HEK293 (cell line): ENCODE measurements at regions not wholly inside any gene's neighbourhood (a gene's known extent, or its start where the extent isn't known, plus 50 kb on each side); places are given as distances from the start of the nearest gene placed in this dataset.

Experiments used
- CTCF ChIA-PET: fragments of 350-600 bp; formaldehyde crosslinking; extraction: SDS; loops from one replicate; lab custom pipeline; 2021; ENCODE audit warnings: antibody characterized with exemption; lab: Yijun Ruan, JAX
- POLR2A ChIA-PET: fragments of 300-600 bp; formaldehyde crosslinking; extraction: SDS; loops from one replicate; lab custom pipeline; 2020; ENCODE audit warnings: antibody characterized with exemption, inconsistent platforms; lab: Yijun Ruan, JAX
- H3K27ac ChIP-seq: fragments of 200-500 bp; sonication (Bioruptor generic); 2 replicates; pipeline ENCODE4 v1.5.1; 2014; ENCODE audit warnings: low read depth, low read length, control low read depth, inconsistent platforms; ENCODE audit errors: extremely low read depth
- H3K36me3 ChIP-seq, 2 experiments: fragments of 200-500 bp in 1 of 2; sonication (Bioruptor generic) in 1 of 2; 1 replicate in 1 of 2; 2 replicates in 1 of 2; pipeline ENCODE4 v1.5.1; 2014 to 2017; ENCODE audit warnings: inconsistent platforms in 2 of 2, low read length in 2 of 2; ENCODE audit not compliant: control insufficient read depth in 2 of 2, insufficient read depth in 1 of 2
- H3K4me1 ChIP-seq: fragments of 200-500 bp; sonication (Bioruptor generic); 2 replicates; pipeline ENCODE4 v1.5.1; 2014; ENCODE audit warnings: mild to moderate bottlenecking, low read length, inconsistent platforms; ENCODE audit not compliant: control insufficient read depth, insufficient read depth
- H3K4me3 ChIP-seq: 2 replicates; pipeline ENCODE4 v1.5.1; 2011; ENCODE audit warnings: low read depth, mild to moderate bottlenecking, control low read depth, low read length, moderate library complexity
- H3K9me3 ChIP-seq: fragments of 200-500 bp; sonication (Bioruptor generic); 2 replicates; pipeline ENCODE4 v1.5.1; 2014; ENCODE audit warnings: low read depth, low read length, inconsistent platforms; ENCODE audit not compliant: control insufficient read depth, insufficient read depth
- GLI2 ChIP-seq: fragments of 450-650 bp; formaldehyde crosslinking; IDR thresholded peaks from 2 replicates; pipeline ENCODE4; 2017; ENCODE audit warnings: missing biosample characterization, missing genetic modification characterization, low read depth, borderline replicate concordance
- GLI4 ChIP-seq: fragments of 450-650 bp; formaldehyde crosslinking; IDR thresholded peaks from 2 replicates; pipeline ENCODE4 v1.5.1; 2016; ENCODE audit warnings: missing biosample characterization, missing genetic modification characterization
- HOXC10 ChIP-seq: sonication (generic); formaldehyde crosslinking; IDR thresholded peaks from 2 replicates; pipeline ENCODE4 v1.8.1; 2023; ENCODE audit warnings: mild to moderate bottlenecking, missing genetic modification reagents
- ZBTB10 ChIP-seq: fragments of 450-650 bp; formaldehyde crosslinking; IDR thresholded peaks from 2 replicates; pipeline ENCODE4 v1.5.1; 2016; ENCODE audit warnings: missing biosample characterization, missing genetic modification characterization
- ZBTB11 ChIP-seq: fragments of 450-650 bp; formaldehyde crosslinking; conservative IDR thresholded peaks from 2 replicates; pipeline ENCODE4 v1.5.1; 2016; ENCODE audit warnings: low read depth, missing biosample characterization, missing genetic modification characterization
- ZBTB21 ChIP-seq: fragments of 450-650 bp; formaldehyde crosslinking; IDR thresholded peaks from 2 replicates; pipeline ENCODE4 v1.5.1; 2017; ENCODE audit warnings: missing biosample characterization, missing genetic modification characterization
- ZBTB26 ChIP-seq: fragments of 450-650 bp; formaldehyde crosslinking; optimal IDR thresholded peaks from 2 replicates; pipeline ENCODE3; 2016; ENCODE audit warnings: missing biosample characterization, mild to moderate bottlenecking, missing genetic modification characterization
- ZBTB7A ChIP-seq: fragments of 450-650 bp; formaldehyde crosslinking; IDR thresholded peaks from 2 replicates; pipeline ENCODE4 v1.5.1; 2016; ENCODE audit warnings: low read depth, missing biosample characterization, missing genetic modification characterization
- ZFP41 ChIP-seq: fragments of 450-650 bp; formaldehyde crosslinking; IDR thresholded peaks from 2 replicates; pipeline ENCODE4 v1.5.1; 2016; ENCODE audit warnings: missing biosample characterization, missing genetic modification characterization, borderline replicate concordance
- ZIC2 ChIP-seq: fragments of 450-650 bp; formaldehyde crosslinking; IDR thresholded peaks from 2 replicates; pipeline ENCODE4 v1.5.1; 2016; ENCODE audit warnings: missing biosample characterization, missing genetic modification characterization
- ZNF24 ChIP-seq: fragments of 450-650 bp; formaldehyde crosslinking; IDR thresholded peaks from 2 replicates; pipeline ENCODE4 v1.5.1; 2016; ENCODE audit warnings: missing biosample characterization, missing genetic modification characterization
- ZNF248 ChIP-seq: fragments of 450-650 bp; formaldehyde crosslinking; IDR thresholded peaks from 2 replicates; pipeline ENCODE4 v1.5.1; 2017; ENCODE audit warnings: missing biosample characterization, missing genetic modification characterization
- ZNF280C ChIP-seq: fragments of 450-650 bp; formaldehyde crosslinking; IDR thresholded peaks from 2 replicates; pipeline ENCODE4 v1.5.1; 2016; ENCODE audit warnings: missing biosample characterization, missing genetic modification characterization
- ZNF366 ChIP-seq: fragments of 450-650 bp; formaldehyde crosslinking; conservative IDR thresholded peaks from 2 replicates; pipeline ENCODE4 v1.5.1; 2016; ENCODE audit warnings: missing biosample characterization, missing genetic modification characterization
- ZNF426 ChIP-seq: fragments of 450-650 bp; formaldehyde crosslinking; IDR thresholded peaks from 2 replicates; pipeline ENCODE4 v1.5.1; 2017; ENCODE audit warnings: missing biosample characterization, missing genetic modification characterization, mild to moderate bottlenecking, inconsistent platforms, moderate library complexity
- ZNF518A ChIP-seq: fragments of 450-650 bp; formaldehyde crosslinking; conservative IDR thresholded peaks from 2 replicates; pipeline ENCODE4 v1.5.1; 2016; ENCODE audit warnings: low read depth, missing biosample characterization, missing genetic modification characterization
- ZNF585B ChIP-seq: fragments of 450-650 bp; formaldehyde crosslinking; IDR thresholded peaks from 2 replicates; pipeline ENCODE4 v1.5.1; 2016; ENCODE audit warnings: missing biosample characterization, missing genetic modification characterization
- ZNF610 ChIP-seq: fragments of 450-650 bp; formaldehyde crosslinking; IDR thresholded peaks from 2 replicates; pipeline ENCODE4 v1.5.1; 2016; ENCODE audit warnings: missing biosample characterization, missing genetic modification characterization, borderline replicate concordance
- ZNF654 ChIP-seq: fragments of 450-650 bp; formaldehyde crosslinking; IDR thresholded peaks from 2 replicates; pipeline ENCODE4 v1.5.1; 2016; ENCODE audit warnings: low read depth, missing biosample characterization, missing genetic modification characterization
- ZNF837 ChIP-seq: fragments of 450-650 bp; formaldehyde crosslinking; IDR thresholded peaks from 2 replicates; pipeline ENCODE4 v1.5.1; 2016; ENCODE audit warnings: missing biosample characterization, missing genetic modification characterization
- ZXDB ChIP-seq: fragments of 450-650 bp; formaldehyde crosslinking; IDR thresholded peaks from 2 replicates; pipeline ENCODE4 v1.5.1; 2016; ENCODE audit warnings: missing biosample characterization, missing genetic modification characterization

- Histone ChIP-seq H3K4me1 (no peaks in the 10 kb centered on the region), H3K36me3 (no peaks in the 10 kb centered on the region), H3K9me3 (no peaks in the 10 kb centered on the region), H3K4me3 (no peak overlapping the region), H3K27ac (no peak overlapping the region)
- no peak for TF ChIP-seq HOXC10 (CRISPR knock-in tag)
- TF ChIP-seq ZFP41 (tag by site-specific recombination), result no peak
- no peak for TF ChIP-seq ZNF837 (tag by site-specific recombination)
- TF ChIP-seq ZNF24 (tag by site-specific recombination), result no peak
- no peak for TF ChIP-seq ZNF280C (tag by site-specific recombination)
- TF ChIP-seq ZIC2, result no peak
- TF ChIP-seq ZBTB21 (tag by site-specific recombination), result no peak
- no peak for TF ChIP-seq ZNF585B (tag by site-specific recombination)
- no peak for TF ChIP-seq ZBTB10 (tag by site-specific recombination)
- TF ChIP-seq GLI4 (tag by site-specific recombination), result no peak
- no peak for TF ChIP-seq ZBTB11
- ChIA-PET CTCF (interaction anchor here (0.5 kb wide), 1 partner anchor 332 kb away, joined by 3 read pairs; no protein-coding TSS in a partner anchor), POLR2A (no interaction called here)
Measured at GRCh38 chr14:53872681-53873089, 83.9 kb downstream of the BMP4 start.

- H3K27ac ChIP-seq, result no peak overlapping the region
- no peak overlapping the region for H3K4me3 ChIP-seq
- CTCF ChIA-PET, result interaction anchor here (0.5 kb wide), 1 partner anchor 331 kb away, joined by 3 read pairs; no protein-coding TSS in a partner anchor
- H3K36me3 ChIP-seq, result no peaks in the 10 kb centered on the region
- POLR2A ChIA-PET, result no interaction called here
- no peaks in the 10 kb centered on the region for H3K4me1 ChIP-seq
- no peaks in the 10 kb centered on the region for H3K9me3 ChIP-seq
- TF ChIP-seq ZNF248 (tag by site-specific recombination) (no peak), ZBTB21 (tag by site-specific recombination) (no peak), ZNF426 (tag by site-specific recombination) (no peak), ZBTB26 (tag by site-specific recombination) (no peak), ZNF366 (tag by site-specific recombination) (no peak), GLI2 (tag by site-specific recombination) (no peak), ZNF518A (tag by site-specific recombination) (no peak), ZBTB7A (tag by site-specific recombination) (no peak), ZNF610 (tag by site-specific recombination) (no peak), ZXDB (no peak), ZNF654 (tag by site-specific recombination) (no peak)
Measured at GRCh38 chr14:53871951-53872350, 84.7 kb downstream of the BMP4 start.
